GM19238 (cell line): ENCODE measurements at regions not wholly inside any gene's neighbourhood (a gene's known extent, or its start where the extent isn't known, plus 50 kb on each side); places are given as distances from the start of the nearest gene placed in this dataset.
"Not testable (repeated sequence)": the region's sequence is repeated elsewhere in the genome, so short reads cannot be mapped to it uniquely, and the experiment has no call there.

Experiments used
- DNase-seq: peaks from one replicate; pipeline ENCODE4 v3.0.0; 2011; ENCODE audit warnings: low spot score; ENCODE audit not compliant: insufficient read length

- no peak for DNase-seq
Observed at GRCh38 chr6:28794175-28795002, 129.4 kb downstream of the TRIM27 start.

GRCh38 chr6:28800647-28801046 lies 123.1 kb downstream of the TRIM27 start:
- DNase-seq, result not testable (repeated sequence)

GRCh38 chr6:28802417-28803336 lies 121.1 kb downstream of the TRIM27 start:
- DNase-seq, result no peak

- no peak for DNase-seq
Observed at GRCh38 chr6:28803337-28803709, 120.5 kb downstream of the TRIM27 start.

- no peak for DNase-seq
Observed at GRCh38 chr6:28807682-28808280, 116.0 kb downstream of the TRIM27 start.

- no peak for DNase-seq
Observed at GRCh38 chr6:28808383-28808782, 115.4 kb downstream of the TRIM27 start.

GRCh38 chr6:28809947-28810658 lies 113.7 kb downstream of the TRIM27 start:
- no peak for DNase-seq

GRCh38 chr6:28810659-28811053 lies 113.1 kb downstream of the TRIM27 start:
- DNase-seq, result no peak

- no peak for DNase-seq
Observed at GRCh38 chr6:28811873-28812272, 111.9 kb downstream of the TRIM27 start.

- no peak for DNase-seq
Observed at GRCh38 chr6:28812778-28813569, 110.8 kb downstream of the TRIM27 start.

GRCh38 chr6:28814032-28814976 lies 109.5 kb downstream of the TRIM27 start:
- DNase-seq, result no peak

- no peak for DNase-seq
Observed at GRCh38 chr6:28816339-28816908, 107.4 kb downstream of the TRIM27 start.

GRCh38 chr6:28816909-28817807 lies 106.6 kb downstream of the TRIM27 start:
- no peak for DNase-seq

GRCh38 chr6:28817808-28818145 lies 106.0 kb downstream of the TRIM27 start:
- DNase-seq, result no peak

- no peak for DNase-seq
Observed at GRCh38 chr6:28824793-28825731, 98.7 kb downstream of the TRIM27 start.

GRCh38 chr6:28825732-28826293 lies 98.0 kb downstream of the TRIM27 start:
- DNase-seq, result no peak

- DNase-seq, result not testable (repeated sequence)
Observed at GRCh38 chr6:28831683-28832082, 92.1 kb downstream of the TRIM27 start.
